ENCODE measurements at regions not wholly inside any gene's neighbourhood (a gene's known extent, or its start where the extent isn't known, plus 50 kb on each side); places are given as distances from the start of the nearest gene placed in this dataset.
"Not testable (repeated sequence)": the region's sequence is repeated elsewhere in the genome, so short reads cannot be mapped to it uniquely, and the experiment has no call there.

DNA sequence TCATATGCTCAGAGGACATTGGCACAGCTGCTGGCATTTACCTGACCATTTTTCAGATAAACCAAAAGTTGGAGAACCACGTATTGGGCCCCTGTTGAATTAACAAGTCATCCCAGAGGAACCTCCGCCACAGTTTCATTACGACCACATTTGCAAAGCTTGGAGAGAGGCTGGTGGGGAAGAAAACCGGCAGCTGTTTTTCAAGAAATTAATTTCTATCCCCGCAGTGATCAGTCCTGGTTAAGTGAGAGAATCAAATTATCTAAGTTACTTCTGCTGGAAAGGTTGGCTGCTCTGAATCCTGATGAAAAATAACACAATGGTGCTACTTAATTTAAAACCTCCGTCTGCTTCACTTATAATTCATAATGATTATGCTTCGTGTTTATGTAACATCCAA is 737.1 kb upstream of the AUTS2 start:
- TF ChIP-seq, protein P1, sequence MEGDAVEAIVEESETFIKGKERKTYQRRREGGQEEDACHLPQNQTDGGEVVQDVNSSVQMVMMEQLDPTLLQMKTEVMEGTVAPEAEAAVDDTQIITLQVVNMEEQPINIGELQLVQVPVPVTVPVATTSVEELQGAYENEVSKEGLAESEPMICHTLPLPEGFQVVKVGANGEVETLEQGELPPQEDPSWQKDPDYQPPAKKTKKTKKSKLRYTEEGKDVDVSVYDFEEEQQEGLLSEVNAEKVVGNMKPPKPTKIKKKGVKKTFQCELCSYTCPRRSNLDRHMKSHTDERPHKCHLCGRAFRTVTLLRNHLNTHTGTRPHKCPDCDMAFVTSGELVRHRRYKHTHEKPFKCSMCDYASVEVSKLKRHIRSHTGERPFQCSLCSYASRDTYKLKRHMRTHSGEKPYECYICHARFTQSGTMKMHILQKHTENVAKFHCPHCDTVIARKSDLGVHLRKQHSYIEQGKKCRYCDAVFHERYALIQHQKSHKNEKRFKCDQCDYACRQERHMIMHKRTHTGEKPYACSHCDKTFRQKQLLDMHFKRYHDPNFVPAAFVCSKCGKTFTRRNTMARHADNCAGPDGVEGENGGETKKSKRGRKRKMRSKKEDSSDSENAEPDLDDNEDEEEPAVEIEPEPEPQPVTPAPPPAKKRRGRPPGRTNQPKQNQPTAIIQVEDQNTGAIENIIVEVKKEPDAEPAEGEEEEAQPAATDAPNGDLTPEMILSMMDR (IDR thresholded peaks at IDR 0.05; ENCODE audit: control insufficient read depth, insufficient read depth, low read depth, low read length, missing control alignments) = no peak

GRCh38 chr7:68862261-68862660 is 736.0 kb upstream of the AUTS2 start:
- DNase-seq (ENCODE audit: low read depth) = no peak
- TF ChIP-seq, protein P1 (IDR thresholded peaks at IDR 0.05; ENCODE audit: control insufficient read depth, insufficient read depth, low read depth, low read length, missing control alignments) = no peak
- H3K4me3 ChIP-seq (ENCODE audit: control insufficient read depth, low read depth, low read length) = no peak overlapping the region

More for the DNA sequence above, 737.1 kb upstream of the AUTS2 start:
- DNase-seq (ENCODE audit: low read depth) = no peak
- H3K4me3 ChIP-seq (ENCODE audit: control insufficient read depth, low read depth, low read length) = no peak overlapping the region

- TF ChIP-seq, protein P1 (IDR thresholded peaks at IDR 0.05; ENCODE audit: control insufficient read depth, insufficient read depth, low read depth, low read length, missing control alignments) = no peak
- no peak overlapping the region for H3K4me3 ChIP-seq (ENCODE audit: control insufficient read depth, low read depth, low read length)
- no peak for DNase-seq (ENCODE audit: low read depth)
These were observed 735.5 kb upstream of the AUTS2 start for GRCh38 chr7:68862736-68863135.

DNA sequence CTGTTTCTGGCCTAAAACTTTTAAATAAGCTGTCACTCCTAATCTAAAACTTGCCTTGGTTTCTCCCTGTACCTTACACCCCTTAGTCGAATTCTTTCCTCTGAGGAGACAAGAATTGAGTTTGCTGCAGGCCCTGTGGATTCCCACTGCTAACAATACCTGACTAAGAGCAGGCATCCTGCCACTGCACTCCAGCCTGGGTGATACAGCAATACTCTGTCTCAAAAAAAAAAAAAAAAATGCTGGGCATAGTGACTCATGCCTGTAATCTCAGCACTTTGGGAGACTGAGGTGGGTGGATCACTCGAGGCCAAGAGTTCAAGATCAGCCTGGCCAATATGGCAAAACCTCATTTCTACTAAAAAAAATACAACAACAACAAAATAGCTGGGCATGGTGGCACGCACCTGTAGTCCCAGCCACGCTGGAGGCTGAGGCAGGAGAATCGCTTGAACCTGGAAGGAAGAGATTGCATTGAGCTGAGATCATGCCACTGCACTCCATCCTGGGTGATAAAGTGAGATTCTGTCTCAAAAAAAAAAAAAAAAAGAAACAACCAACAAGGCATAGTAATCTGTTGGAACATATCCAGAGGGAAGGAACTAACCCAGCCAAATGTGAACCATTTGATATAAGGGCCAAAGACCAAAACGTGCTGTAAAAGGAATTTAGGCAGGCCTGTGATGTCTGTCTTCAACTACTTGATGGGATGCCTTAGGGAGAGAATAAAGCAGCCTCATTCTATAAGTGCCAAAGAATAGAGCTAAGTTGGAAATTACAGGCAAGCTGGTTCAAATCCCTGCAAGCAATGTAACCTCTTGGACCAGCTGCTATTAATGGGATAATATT is 732.7 kb upstream of the AUTS2 start:
- DNase-seq (ENCODE audit: low read depth) = no peak
- H3K4me3 ChIP-seq (ENCODE audit: control insufficient read depth, low read depth, low read length) = no peak overlapping the region
- TF ChIP-seq, protein P1 (IDR thresholded peaks at IDR 0.05; ENCODE audit: control insufficient read depth, insufficient read depth, low read depth, low read length, missing control alignments) = no peak

DNA sequence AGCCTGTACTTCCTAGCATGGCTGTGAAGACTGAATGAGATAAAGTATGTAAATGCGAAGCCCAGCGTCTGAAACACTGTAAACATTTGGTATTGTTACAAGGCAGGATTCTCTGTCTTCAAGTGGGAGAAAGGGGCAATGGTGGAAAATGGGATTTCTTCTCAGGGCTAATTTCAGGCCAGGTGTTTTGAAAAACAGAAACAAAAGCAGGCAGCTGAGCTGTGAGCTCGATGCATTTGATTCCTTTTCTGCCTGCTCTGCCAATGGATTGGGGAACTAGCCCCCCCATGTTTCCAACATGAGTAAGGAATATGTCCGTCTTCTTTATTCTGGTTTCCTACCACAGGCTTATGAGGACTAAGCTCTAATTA is 732.1 kb upstream of the AUTS2 start:
- H3K4me3 ChIP-seq (ENCODE audit: control insufficient read depth, low read depth, low read length) = no peak overlapping the region
- DNase-seq (ENCODE audit: low read depth) = no peak
- TF ChIP-seq, protein P1 (IDR thresholded peaks at IDR 0.05; ENCODE audit: control insufficient read depth, insufficient read depth, low read depth, low read length, missing control alignments) = no peak

GRCh38 chr7:68866721-68867120 is 731.6 kb upstream of the AUTS2 start:
- not testable (repeated sequence) for DNase-seq (ENCODE audit: low read depth); H3K4me3 ChIP-seq (ENCODE audit: control insufficient read depth, low read depth, low read length)

DNA sequence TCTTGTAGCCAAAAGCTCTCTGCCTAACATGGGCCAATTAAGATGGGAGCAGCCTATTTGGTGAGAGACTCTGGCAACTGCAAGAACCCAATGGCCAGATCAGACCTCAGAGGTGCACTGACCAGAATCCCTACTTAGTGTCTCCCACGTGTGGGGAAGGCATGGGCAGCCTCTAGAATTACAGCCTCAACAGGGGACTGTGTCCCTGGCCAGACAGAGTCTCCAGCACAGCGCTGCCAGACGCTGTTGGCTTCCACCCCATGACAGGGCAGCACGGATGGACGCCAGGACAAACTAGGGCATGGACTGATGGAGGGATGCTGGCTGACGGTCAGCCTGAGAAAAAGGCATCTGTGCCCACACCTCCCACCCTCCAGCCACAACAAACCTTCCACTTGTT is 729.3 kb upstream of the AUTS2 start:
- TF ChIP-seq, protein P1 (IDR thresholded peaks at IDR 0.05; ENCODE audit: control insufficient read depth, insufficient read depth, low read depth, low read length, missing control alignments) = no peak
- DNase-seq (ENCODE audit: low read depth) = no peak
- no peak overlapping the region for H3K4me3 ChIP-seq (ENCODE audit: control insufficient read depth, low read depth, low read length)
